ENCODE measurements at regions not wholly inside any gene's neighbourhood (a gene's known extent, or its start where the extent isn't known, plus 50 kb on each side); places are given as distances from the start of the nearest gene placed in this dataset.

- FAIRE-seq, result no peak
Observed at GRCh38 chr21:16866851-16867250, 646.0 kb upstream of the CXADR start.

GRCh38 chr21:16870103-16870502 is 642.7 kb upstream of the CXADR start:
- FAIRE-seq, result no peak

- no peak for FAIRE-seq
Observed at GRCh38 chr21:16872616-16873015, 640.2 kb upstream of the CXADR start.

GRCh38 chr21:16873176-16873575 is 639.7 kb upstream of the CXADR start:
- no peak for FAIRE-seq

GRCh38 chr21:16873596-16873995 is 639.2 kb upstream of the CXADR start:
- no peak for FAIRE-seq

- FAIRE-seq, result no peak
Observed at GRCh38 chr21:16879479-16879878, 633.4 kb upstream of the CXADR start.

- no peak for FAIRE-seq
Observed at GRCh38 chr21:16891821-16892220, 621.0 kb upstream of the CXADR start.

- no peak for FAIRE-seq
Observed at GRCh38 chr21:16900685-16901084, 612.2 kb upstream of the CXADR start.

- FAIRE-seq, result no peak
Observed at GRCh38 chr21:16908077-16908476, 604.8 kb upstream of the CXADR start.

- FAIRE-seq, result no peak
Observed at GRCh38 chr21:16910435-16911165, 602.2 kb upstream of the CXADR start.

GRCh38 chr21:16911166-16911607 is 601.7 kb upstream of the CXADR start:
- FAIRE-seq, result no peak

- FAIRE-seq, result no peak
Observed at GRCh38 chr21:16912075-16912474, 600.8 kb upstream of the CXADR start.

GRCh38 chr21:16913010-16913409 is 599.8 kb upstream of the CXADR start:
- FAIRE-seq, result no peak

GRCh38 chr21:16928439-16928838 is 584.4 kb upstream of the CXADR start:
- no peak for FAIRE-seq

GRCh38 chr21:16932314-16932713 is 580.5 kb upstream of the CXADR start:
- FAIRE-seq, result no peak

GRCh38 chr21:16942703-16943102 is 570.1 kb upstream of the CXADR start:
- no peak for FAIRE-seq

- FAIRE-seq, result no peak
Observed at GRCh38 chr21:16943231-16943630, 569.6 kb upstream of the CXADR start.

- no peak for FAIRE-seq
Observed at GRCh38 chr21:16945580-16945979, 567.3 kb upstream of the CXADR start.

- FAIRE-seq, result no peak
Observed at GRCh38 chr21:16956824-16957223, 556.0 kb upstream of the CXADR start.

GRCh38 chr21:16965424-16965823 is 547.4 kb upstream of the CXADR start:
- no peak for FAIRE-seq

- no peak for FAIRE-seq
Observed at GRCh38 chr21:16968436-16968835, 544.4 kb upstream of the CXADR start.

- FAIRE-seq, result no peak
Observed at GRCh38 chr21:16969636-16970035, 543.2 kb upstream of the CXADR start.

- no peak for FAIRE-seq
Observed at GRCh38 chr21:16974060-16974459, 538.8 kb upstream of the CXADR start.

GRCh38 chr21:16976193-16976592 is 536.6 kb upstream of the CXADR start:
- no peak for FAIRE-seq

- FAIRE-seq, result no peak
Observed at GRCh38 chr21:16978309-16978895, 534.4 kb upstream of the CXADR start.

All from colon (tissue), 2 donors.